PC-3 (cell line): ENCODE measurements at regions not wholly inside any gene's neighbourhood (a gene's known extent, or its start where the extent isn't known, plus 50 kb on each side); places are given as distances from the start of the nearest gene placed in this dataset.

Source experiments
- CTCF ChIP-seq: fragments of 300-600 bp; sonication (generic); conservative IDR thresholded peaks from 2 replicates; pipeline ENCODE4 v1.5.1; 2017; ENCODE audit warnings: antibody characterized with exemption, low read depth, mild to moderate bottlenecking, low read length
- EZH2 ChIP-seq: fragments of 300-600 bp; sonication (generic); IDR thresholded peaks from one replicate; pipeline ENCODE4 v1.6.1; 2017; ENCODE audit warnings: antibody characterized with exemption, mild to moderate bottlenecking, low read length; ENCODE audit not compliant: unreplicated experiment
- EZH2phosphoT487 ChIP-seq: fragments of 300-600 bp; sonication (generic); IDR thresholded peaks from 2 replicates; pipeline ENCODE4 v1.6.1; 2018; ENCODE audit warnings: mild to moderate bottlenecking, antibody characterized with exemption, low read length, borderline replicate concordance

GRCh38 chr5:62729675-62730074 lies 151.1 kb downstream of the LRRC70 start:
- TF ChIP-seq CTCF (no peak), EZH2 (no peak), EZH2phosphoT487 (no peak)
